GM19468 (cell line): ENCODE measurements at regions not wholly inside any gene's neighbourhood (a gene's known extent, or its start where the extent isn't known, plus 50 kb on each side); places are given as distances from the start of the nearest gene placed in this dataset.
"Not testable (repeated sequence)": the region's sequence is repeated elsewhere in the genome, so short reads cannot be mapped to it uniquely, and the experiment has no call there.

Experiments used
- ATAC-seq: cut with Tn5 transposase; IDR thresholded peaks from one replicate; pipeline ENCODE4 v1.9.1; 2021; ENCODE audit warnings: mild to moderate bottlenecking, moderate library complexity, moderate number of reproducible peaks; ENCODE audit not compliant: unreplicated experiment; ENCODE audit errors: extremely low read depth

DNA sequence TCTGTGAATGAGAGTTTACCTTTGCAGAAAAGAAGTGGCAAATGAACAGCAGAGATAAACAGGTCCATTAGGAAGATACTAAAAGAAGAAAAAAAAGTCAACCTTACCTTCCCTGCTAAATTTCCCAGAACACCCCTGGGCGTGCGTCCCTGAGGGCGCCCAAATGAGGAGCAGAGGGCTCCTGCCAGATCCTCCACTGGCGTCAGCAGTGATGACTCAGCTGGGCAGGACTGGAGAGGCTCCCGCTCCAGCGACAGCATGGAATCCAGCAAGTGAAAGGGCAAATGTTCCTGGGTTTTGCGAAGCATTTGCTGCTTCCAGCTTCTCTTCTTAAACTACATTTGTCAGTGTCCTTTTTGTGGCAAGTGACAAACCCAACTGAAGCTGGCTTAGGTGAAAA lies 314.4 kb downstream of the ADGRD1 start:
- ATAC-seq: not testable (repeated sequence)

DNA sequence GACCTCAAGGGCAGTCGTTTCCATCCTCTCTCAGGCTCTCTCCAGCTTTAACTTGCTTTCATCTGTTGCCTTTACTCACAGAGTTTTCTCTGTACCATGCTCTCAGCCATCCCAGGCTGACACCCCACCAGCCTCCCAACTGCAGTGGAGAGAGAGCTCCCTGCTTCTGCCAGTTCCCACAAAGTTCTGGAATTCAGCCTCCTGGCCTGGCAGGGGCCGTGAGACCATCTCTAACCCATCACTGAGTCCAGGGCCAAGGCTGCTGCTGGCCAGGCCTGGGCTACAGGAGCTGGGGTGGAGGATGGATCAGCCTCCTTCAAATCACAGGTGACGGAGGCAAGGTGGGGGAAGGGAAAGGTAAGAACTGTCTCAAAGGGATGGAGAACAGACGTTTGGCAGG lies 314.9 kb downstream of the ADGRD1 start:
- not testable (repeated sequence) for ATAC-seq

- ATAC-seq: no peak
Measured at GRCh38 chr12:131269551-131269950, 315.8 kb downstream of the ADGRD1 start.

GRCh38 chr12:131269977-131270376 lies 316.3 kb downstream of the ADGRD1 start:
- not testable (repeated sequence) for ATAC-seq

DNA sequence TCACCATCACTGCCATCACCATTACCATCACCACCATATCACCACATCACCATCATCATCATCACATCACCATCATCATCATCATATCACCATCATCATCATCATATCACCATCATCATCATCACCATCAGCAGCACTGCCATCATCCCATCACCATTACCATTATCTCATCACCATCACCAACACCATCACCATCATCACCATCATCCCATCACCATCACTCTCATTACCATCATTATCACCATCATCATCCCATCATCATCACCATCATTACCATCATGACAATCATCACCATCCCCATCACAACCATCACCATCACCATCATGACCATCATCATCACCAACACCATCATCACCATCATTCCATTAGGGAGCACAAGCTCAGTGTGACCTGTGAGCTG lies 318.0 kb downstream of the ADGRD1 start:
- no peak for ATAC-seq

DNA sequence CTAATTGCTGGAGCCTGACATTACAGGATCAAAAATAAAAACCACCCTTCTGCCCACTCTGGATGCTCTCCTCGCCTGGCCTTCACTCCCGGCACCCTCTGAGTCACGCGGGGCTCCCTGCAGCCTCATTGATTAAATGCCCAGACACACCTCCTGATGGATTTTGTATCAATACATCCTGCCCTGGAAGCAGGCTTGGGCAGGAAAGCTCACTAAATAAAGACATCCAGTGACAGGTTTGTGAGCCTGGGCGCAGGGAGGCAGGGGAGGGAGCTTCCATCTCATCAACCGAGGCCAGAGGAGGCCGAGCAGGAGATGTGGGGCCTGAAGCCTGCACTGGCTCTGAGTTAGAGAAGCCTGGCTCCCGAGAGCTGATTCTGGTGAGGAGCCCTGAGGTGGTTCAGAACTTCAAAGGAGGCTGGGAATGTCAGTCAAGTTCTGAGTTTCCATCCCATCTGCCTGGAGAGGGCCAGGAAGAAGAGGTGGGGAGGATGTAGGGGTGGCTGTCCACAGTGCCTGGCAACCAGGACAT lies 318.6 kb downstream of the ADGRD1 start:
- not testable (repeated sequence) for ATAC-seq

DNA sequence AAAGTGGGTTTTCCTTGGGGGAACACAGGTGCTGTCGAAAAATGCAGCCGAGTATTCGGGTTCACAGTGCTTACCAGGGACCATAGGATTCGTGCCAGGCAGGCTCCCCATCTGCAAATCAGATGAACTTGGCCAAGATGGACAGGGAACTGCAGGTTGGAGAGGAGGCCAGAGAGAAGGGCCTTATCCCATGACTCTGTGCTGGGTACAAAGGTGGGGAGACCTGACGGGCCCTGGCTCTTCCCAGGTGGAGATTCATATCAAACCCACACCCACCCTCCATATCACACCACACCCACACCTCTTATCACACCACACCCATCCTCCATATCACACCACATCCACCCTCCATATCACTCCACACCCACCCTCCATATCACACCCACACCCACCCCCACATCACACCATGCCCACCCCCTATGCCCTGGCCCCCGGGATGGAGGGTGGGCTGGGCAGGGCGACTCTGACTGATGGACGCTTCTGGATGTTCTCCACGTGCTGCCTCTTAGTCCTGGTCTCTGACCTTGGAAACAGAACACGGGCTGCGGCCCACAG lies 319.7 kb downstream of the ADGRD1 start:
- no peak for ATAC-seq

- no peak for ATAC-seq
Measured at GRCh38 chr12:131274061-131274460, 320.4 kb downstream of the ADGRD1 start.

DNA sequence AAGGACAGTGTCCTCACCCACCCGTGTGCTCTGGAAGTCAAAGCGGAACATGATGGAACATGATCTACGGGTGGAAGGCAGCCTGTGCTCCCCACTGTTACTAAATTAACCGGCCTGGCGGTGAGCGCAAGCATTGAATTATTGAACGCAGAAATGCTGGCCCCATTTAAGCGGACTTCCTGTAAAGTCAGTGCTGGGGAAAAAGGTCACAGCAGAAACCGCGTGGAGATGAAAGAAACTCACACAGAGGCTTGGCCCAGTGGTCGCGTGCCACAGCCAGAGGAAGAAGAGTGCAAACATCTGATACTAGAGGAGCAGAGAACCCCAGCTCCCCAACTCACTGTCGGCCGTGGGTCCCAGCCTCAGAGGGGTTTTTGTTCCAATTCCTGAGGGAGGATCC lies 321.2 kb downstream of the ADGRD1 start:
- ATAC-seq: no peak

DNA sequence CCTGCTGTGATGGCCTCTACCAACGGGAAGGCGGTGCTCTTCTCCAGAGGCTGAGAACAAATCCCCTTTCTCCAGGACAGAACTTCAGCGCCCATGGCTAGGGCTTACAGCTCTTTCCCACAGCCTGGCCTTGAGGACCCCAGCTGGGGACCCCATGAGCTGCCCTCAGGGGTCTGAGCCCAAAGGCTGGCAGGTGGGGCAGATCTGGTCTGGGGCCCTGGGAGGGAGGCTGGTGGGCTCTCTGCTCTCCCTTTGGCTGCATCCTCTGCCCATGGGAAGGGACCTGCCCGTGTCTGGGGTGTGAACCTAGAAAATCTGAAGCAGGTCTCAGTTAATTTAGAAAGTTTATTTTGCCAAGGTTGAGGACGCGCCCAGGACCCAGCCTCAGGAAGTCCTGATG lies 322.1 kb downstream of the ADGRD1 start:
- no peak for ATAC-seq

DNA sequence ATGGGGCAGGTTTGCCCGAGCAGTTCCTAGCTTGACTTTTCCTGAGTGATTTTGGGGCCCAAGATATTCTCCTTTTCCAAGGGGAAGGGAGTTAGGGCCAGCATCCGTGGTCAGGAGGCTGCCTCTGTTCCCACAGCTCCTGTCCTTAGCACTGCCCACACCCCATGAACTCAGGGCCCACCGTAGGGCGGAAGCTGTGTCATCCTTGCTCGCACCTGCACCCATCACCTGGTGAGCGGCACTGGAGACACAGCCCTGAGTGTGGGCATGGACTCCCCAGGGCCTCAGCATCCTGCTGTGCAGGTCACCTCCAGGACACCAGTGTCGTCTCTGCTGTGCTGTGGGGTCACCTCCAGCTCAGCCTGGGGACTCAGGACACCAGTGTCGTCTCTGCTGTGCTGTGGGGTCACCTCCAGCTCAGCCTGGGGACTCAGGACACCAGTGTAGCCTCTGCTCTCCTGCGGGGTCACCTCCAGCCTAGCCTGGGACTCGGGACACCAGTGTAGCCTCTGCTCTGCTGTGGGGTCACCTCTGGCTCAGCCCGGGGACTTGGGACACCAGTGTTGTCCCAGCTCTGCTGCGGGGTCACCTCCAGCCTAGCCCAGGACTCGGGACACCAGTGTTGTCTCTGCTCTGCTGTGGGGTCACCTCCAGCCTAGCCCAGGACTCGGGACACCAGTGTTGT lies 322.9 kb downstream of the ADGRD1 start:
- no peak for ATAC-seq

DNA sequence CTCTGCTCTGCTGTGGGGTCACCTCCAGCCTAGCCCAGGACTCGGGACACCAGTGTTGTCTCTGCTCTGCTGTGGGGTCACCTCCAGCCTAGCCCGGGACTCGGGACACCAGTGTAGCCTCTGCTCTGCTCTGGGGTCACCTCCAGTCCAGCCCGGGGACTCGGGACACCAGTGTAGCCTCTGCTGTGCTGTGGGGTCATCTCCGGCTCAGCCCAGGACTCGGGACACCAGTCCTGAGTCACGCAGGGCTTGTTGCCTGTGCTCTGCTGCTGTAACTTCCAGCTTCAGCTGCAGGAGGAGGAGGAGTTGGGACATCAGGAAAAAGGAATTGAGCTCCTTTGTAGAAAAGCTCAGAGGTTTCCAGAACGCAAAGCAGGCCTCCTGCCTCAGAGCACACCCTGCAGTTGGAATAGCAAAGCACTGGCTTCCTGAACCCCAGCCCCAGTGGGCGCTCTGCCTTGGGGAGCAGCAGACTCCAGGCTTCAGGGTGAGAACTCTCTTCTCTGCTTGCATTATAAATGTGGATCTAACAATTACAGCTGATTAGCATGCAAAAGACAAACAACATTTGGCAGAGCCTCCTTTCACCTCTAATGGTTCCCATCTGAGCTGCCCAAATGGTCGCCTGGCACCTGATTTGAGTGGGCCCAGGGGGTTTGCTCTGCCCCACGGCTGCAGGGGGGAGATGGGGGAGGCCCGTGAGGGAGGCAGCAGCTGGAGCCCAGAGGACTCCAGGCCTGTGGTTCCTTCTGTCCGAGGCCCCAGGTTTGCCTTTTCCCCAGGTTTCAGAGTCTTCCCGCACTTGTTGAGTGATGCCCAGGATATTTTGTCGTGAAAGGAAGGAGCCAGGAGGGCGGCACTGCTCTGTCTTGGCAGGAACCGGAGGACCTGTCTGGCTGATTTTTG lies 323.7 kb downstream of the ADGRD1 start:
- not testable (repeated sequence) for ATAC-seq

DNA sequence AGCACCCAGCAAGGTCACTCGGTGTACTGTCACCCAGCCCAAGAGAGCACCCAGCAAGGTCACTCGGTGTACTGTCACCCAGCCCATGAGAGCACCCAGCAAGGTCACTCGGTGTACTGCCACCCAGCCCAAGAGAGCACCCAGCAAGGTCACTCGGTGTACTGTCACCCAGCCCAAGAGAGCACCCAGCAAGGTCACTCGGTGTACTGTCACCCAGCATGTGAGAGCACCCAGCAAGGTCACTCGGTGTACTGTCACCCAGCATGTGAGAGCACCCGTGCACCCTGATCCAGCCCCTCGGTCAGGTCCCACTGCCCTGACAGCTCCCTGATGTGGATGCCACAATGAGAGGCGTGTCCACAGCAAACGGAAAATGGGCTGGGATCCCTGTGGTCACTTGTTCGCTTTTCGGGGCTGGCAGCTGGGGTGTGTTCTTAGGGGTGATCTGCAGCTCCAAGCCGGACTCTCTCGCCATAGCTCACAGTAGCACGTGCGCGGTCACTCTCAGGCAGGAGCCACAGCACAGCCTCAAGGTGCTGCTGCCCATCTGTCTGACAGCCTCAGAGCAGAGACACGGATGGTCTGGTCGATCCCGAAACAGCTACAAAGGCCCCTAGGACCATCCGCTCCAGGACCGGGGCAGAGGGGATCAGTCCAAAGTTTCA lies 324.9 kb downstream of the ADGRD1 start:
- not testable (repeated sequence) for ATAC-seq

GRCh38 chr12:131279281-131279921 lies 325.7 kb downstream of the ADGRD1 start:
- ATAC-seq: no peak

- ATAC-seq: no peak
Measured at GRCh38 chr12:131280426-131280825, 326.7 kb downstream of the ADGRD1 start.

GRCh38 chr12:131281016-131281415 lies 327.3 kb downstream of the ADGRD1 start:
- no peak for ATAC-seq

DNA sequence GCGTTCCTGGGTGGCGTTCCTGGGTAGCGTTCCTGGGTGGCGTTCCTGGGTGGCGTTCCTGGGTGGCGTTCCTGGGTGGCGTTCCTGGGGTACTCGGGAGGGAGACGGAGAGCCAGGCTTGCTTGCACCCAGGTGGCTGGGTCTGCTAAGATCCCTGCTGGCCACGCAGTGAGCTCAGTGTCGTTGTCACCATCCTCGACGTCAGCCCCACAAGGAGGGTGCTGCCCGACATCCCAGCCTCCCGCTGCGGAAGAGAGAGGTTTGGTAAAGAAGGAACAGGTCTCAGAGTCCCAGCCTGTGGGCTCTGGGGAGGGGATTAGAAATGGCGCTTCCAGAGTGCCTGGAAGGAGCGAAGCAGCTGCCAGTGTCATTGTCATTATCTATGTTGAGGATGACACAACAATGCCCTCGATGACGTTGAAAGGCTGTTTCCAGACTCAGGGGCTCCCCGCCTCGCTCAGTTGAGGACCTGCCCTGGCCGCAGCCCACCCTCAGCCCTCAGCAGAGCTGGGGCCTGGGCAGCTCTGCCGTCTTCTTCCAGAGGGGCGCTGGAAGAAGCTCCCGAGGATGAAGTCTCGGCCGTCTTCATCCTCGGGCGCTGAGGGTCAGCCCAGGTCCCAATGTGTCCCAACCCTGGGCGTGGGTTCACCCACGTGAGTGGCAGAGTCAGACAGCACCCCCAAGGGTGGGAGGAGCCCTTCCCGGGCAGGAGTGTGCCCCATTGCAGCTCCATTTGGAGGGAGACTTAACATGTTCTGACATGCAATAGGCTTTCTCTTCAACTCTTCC lies 328.8 kb downstream of the ADGRD1 start:
- ATAC-seq: no peak

DNA sequence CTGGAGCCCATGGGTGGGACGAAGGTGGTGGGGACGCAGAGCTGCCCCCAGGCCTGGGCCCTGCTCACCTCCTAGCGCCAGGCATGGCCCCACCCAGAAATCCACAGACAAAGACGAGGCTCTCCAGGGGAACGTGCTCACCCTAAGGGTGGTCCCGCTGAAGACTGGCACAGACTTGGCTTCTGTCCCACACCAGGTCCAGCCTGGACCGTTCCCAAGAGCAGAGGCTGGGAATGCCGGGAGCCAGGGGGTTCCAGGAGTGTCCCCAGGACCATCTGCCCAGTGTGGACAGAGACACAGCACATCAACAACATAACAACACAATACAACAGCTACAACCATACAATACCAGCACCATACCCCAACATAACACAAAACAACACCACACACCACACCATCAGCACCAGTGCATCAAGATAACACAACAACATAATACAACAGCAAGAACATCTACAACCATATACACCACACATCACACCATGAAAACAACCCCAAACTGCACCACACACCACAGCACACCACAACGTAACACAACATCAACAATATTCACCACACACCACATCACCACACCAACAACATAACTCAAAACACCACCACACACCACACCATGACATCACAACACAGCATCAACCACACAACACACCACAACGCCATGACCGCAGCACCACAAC lies 329.6 kb downstream of the ADGRD1 start:
- no peak for ATAC-seq
